ENCODE measurements at regions not wholly inside any gene's neighbourhood (a gene's known extent, or its start where the extent isn't known, plus 50 kb on each side); places are given as distances from the start of the nearest gene placed in this dataset.

GRCh38 chr6:1076531-1077459 is 235.1 kb upstream of the FOXQ1 start:
- Histone ChIP-seq H3K9me3 (replicated peaks; ENCODE audit: insufficient read depth, low read length) (no peaks in the 10 kb centered on the region), H3K4me3 (ENCODE audit: low read length) (no peak overlapping the region), H3K79me2 (ENCODE audit: low read length) (no peaks in the 10 kb centered on the region), H3K36me3 (replicated peaks; ENCODE audit: insufficient read depth, low read length) (no peaks in the 10 kb centered on the region), H2AFZ (ENCODE audit: low read length) (no peak overlapping the region), H3F3A (ENCODE audit: insufficient read depth, low read length) (no peaks in the 10 kb centered on the region), H3K27me3 (replicated peaks; ENCODE audit: insufficient read depth, low read length) (no peaks in the 10 kb centered on the region), H3K4me2 (ENCODE audit: low read depth, low read length) (no peak overlapping the region), H4K20me1 (ENCODE audit: insufficient read depth, low read length) (no peaks in the 10 kb centered on the region), H3K9me2 (replicated peaks; ENCODE audit: insufficient read depth, low read length) (no peaks in the 10 kb centered on the region), H3K27ac (ENCODE audit: low read length) (no peak overlapping the region), H3K9ac (ENCODE audit: low read length) (no peak overlapping the region), H3K4me1 (ENCODE audit: low read length) (no peaks in the 10 kb centered on the region)
- no peak for DNase-seq
- TF ChIP-seq EZH2phosphoT487 (IDR thresholded peaks at IDR 0.05; ENCODE audit: low read length) (no peak), EZH2 (optimal IDR thresholded peaks at IDR 0.05; ENCODE audit: low read depth, low read length) (no peak), CTCF (IDR thresholded peaks at IDR 0.05; ENCODE audit: low read length) (no peak)

DNA sequence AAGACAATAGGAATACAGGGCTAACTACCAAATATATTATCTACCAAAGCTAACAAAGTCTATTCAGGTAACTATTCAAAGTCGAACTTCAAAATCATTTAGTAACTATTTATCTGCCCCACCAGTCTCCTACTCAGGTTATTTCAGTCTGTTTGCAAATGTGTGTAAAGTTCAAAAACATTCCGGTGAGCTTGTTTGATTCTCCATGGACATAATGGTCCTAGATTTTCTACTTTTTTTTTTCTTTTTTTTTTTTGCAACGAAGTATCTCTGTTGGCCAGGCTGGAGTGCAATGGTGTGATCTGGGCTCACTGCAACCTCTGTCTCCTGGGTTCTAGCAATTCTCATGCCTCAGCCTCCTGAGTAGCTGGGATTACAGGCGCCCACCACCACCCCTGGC is 236.0 kb upstream of the FOXQ1 start:
- Histone ChIP-seq H3K4me1 (ENCODE audit: low read length) (no peaks in the 10 kb centered on the region), H3K9ac (ENCODE audit: low read length) (no peak overlapping the region), H4K20me1 (ENCODE audit: insufficient read depth, low read length) (no peaks in the 10 kb centered on the region), H3F3A (ENCODE audit: insufficient read depth, low read length) (no peaks in the 10 kb centered on the region), H3K27me3 (replicated peaks; ENCODE audit: insufficient read depth, low read length) (no peaks in the 10 kb centered on the region), H3K27ac (ENCODE audit: low read length) (no peak overlapping the region), H3K36me3 (replicated peaks; ENCODE audit: insufficient read depth, low read length) (no peaks in the 10 kb centered on the region), H3K4me3 (ENCODE audit: low read length) (no peak overlapping the region), H2AFZ (ENCODE audit: low read length) (no peak overlapping the region), H3K4me2 (ENCODE audit: low read depth, low read length) (no peak overlapping the region), H3K79me2 (ENCODE audit: low read length) (no peaks in the 10 kb centered on the region), H3K9me3 (replicated peaks; ENCODE audit: insufficient read depth, low read length) (no peaks in the 10 kb centered on the region), H3K9me2 (replicated peaks; ENCODE audit: insufficient read depth, low read length) (no peaks in the 10 kb centered on the region)
- DNase-seq, result no peak
- TF ChIP-seq CTCF (IDR thresholded peaks at IDR 0.05; ENCODE audit: low read length), result no peak
- no peak for TF ChIP-seq EZH2 (optimal IDR thresholded peaks at IDR 0.05; ENCODE audit: low read depth, low read length)
- no peak for TF ChIP-seq EZH2phosphoT487 (IDR thresholded peaks at IDR 0.05; ENCODE audit: low read length)

GRCh38 chr6:1075444-1075843 is 236.5 kb upstream of the FOXQ1 start:
- H3K9ac ChIP-seq (ENCODE audit: low read length), result no peak overlapping the region
- H3K4me1 ChIP-seq (ENCODE audit: low read length), result no peaks in the 10 kb centered on the region
- H3F3A ChIP-seq (ENCODE audit: insufficient read depth, low read length), result no peaks in the 10 kb centered on the region
- H3K27ac ChIP-seq (ENCODE audit: low read length), result no peak overlapping the region
- H2AFZ ChIP-seq (ENCODE audit: low read length), result no peak overlapping the region
- H3K4me2 ChIP-seq (ENCODE audit: low read depth, low read length), result no peak overlapping the region
- H3K9me2 ChIP-seq (replicated peaks; ENCODE audit: insufficient read depth, low read length), result no peaks in the 10 kb centered on the region
- no peak for TF ChIP-seq EZH2phosphoT487 (IDR thresholded peaks at IDR 0.05; ENCODE audit: low read length)
- TF ChIP-seq EZH2 (optimal IDR thresholded peaks at IDR 0.05; ENCODE audit: low read depth, low read length), result no peak
- TF ChIP-seq CTCF (IDR thresholded peaks at IDR 0.05; ENCODE audit: low read length), result no peak
- H3K36me3 ChIP-seq (replicated peaks; ENCODE audit: insufficient read depth, low read length), result no peaks in the 10 kb centered on the region
- H3K27me3 ChIP-seq (replicated peaks; ENCODE audit: insufficient read depth, low read length), result no peaks in the 10 kb centered on the region
- DNase-seq, result no peak
- H3K79me2 ChIP-seq (ENCODE audit: low read length), result no peaks in the 10 kb centered on the region
- no peak overlapping the region for H3K4me3 ChIP-seq (ENCODE audit: low read length)
- no peaks in the 10 kb centered on the region for H4K20me1 ChIP-seq (ENCODE audit: insufficient read depth, low read length)
- no peaks in the 10 kb centered on the region for H3K9me3 ChIP-seq (replicated peaks; ENCODE audit: insufficient read depth, low read length)

Measured in MM.1S (cell line).